Limb (tissue), 2 donors: ENCODE measurements at regions not wholly inside any gene's neighbourhood (a gene's known extent, or its start where the extent isn't known, plus 50 kb on each side); places are given as distances from the start of the nearest gene placed in this dataset.
A peak's percentile ranks its signal among the peaks of the same experiment; 100 is the strongest.

Experiments used
- DNase-seq, 2 donors: peaks; one replicate each; pipeline ENCODE4 v3.0.0-alpha.2; 2016; ENCODE audit errors: extremely low spot score in 2 of 2

DNA sequence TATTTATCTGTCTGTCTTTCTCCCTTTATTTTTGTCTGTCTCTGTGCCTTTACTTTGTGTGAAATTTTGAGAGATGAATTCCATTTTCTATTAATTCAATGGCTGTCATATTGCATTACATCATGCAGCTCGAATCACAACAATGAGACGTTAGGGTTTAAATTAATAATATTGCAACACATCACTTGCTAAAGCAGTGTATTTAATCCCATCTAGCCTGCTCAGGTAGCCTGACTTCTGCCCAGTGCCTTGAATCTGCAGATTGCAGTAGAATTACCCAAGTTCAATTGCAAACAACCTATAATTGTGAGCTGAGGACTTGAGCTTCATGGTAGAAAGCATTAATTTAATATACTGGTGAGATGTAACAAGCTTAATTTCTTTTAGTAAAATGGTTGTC, 235.7 kb upstream of the TSHZ2 start:
- no peak for DNase-seq

DNA sequence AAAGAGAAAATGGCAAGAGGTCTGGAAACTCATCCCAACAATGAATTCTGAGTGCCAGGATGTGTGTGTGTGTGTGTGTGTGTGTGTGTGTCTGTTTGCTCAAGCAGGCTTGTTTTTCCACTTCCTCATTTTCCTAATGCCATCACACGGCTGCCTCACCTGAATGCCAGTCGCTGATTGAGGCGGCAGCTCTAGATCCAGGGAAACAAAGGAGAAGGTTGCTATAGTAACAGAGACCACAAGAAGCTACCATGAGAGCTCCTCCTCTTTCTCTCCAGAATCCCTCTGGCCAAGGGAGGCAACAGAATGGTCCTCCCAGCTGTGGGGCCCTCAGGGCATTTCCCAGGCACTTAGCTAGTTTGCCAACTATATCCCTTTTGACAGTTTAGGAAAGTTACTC, 241.1 kb upstream of the TSHZ2 start:
- DNase-seq, result no peak

DNA sequence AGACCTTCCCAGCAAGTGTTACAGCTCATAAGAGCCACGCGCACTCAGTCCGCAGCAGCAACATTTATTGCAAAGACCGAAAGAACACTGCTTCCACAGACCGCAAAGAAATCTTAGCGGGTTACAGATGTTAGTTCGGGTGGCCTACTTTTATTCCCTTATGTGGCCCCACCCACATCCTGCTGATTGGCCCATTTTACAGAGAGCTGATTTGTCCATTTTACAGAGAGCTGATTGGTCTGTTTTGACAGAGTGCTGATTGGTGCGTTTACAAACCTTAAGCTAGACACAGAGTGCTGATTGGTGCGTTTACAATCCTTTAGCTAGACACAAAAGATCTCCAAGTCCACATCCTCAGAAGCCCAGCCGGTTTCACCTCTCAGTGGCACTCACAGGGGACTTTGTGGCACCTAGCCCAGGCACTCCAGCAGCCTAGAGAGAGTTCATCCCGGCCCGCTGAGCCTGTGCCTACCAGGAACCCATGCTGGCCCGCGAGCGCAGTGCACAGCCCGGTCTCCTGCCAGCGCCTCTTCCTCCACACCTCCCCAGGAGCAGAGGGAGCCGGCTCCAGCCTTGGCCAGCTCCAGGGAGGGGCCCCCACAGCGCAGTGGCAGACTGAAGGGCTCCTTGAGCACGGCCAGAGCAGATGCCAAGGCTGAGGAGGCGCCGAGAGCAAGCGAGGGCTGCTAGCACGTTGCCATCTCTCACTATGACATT, 244.3 kb upstream of the TSHZ2 start:
- no peak for DNase-seq

DNA sequence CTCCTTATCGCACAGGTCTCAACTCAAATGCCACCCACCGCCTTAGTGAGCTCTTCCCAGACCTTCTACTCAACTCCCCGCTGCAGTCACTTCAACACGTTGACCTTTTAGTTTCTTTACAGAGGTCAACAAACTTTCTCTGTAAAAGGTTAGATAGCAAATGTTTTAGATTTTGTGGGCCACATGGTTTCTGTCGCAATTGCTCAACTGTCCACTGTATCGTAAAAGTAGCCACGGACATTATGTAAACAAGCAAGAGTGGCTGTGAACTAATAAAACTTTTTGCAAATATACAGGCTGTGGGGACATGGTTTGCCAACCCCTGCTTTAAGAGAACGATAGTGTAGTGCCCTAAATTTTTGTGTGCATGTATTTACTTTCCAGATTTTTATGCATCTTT, 247.6 kb upstream of the TSHZ2 start:
- no peak for DNase-seq

DNA sequence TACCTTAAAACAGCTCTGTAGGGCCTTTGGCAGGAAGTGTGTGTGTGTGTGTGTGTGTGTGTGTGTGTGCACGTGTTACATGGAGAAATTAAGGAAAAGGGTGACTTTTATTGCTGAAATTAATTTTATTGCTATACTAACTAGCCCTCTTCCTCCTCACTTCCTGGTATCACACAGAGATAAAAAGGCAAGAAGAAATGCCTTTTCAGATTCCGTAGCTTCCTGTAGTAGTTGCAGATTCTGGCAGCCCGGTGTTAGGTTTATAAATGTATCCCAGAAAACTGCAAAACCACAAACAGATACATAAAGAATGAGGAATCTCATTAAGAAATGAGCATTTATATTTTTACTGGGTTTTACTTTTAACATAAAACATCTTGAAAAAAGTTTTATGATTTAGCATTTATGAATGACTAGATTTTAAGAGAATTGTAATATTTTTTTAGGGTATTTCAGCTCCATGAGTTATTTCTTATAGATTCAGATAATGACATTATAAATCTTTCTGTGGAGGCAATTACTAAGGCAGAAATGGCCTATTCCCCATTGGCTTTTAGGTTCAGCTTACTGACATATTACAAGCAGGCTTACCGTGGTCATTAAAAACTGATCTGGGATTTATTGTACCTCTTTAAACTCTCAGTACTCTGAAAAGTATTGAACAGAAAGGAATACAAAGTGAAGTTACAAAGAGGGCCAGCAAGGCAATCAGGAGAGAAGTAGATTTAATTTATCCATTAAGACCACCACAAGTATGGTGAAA, 249.1 kb upstream of the TSHZ2 start:
- DNase-seq, result peak in 1 of 2 donors; percentile 4

DNA sequence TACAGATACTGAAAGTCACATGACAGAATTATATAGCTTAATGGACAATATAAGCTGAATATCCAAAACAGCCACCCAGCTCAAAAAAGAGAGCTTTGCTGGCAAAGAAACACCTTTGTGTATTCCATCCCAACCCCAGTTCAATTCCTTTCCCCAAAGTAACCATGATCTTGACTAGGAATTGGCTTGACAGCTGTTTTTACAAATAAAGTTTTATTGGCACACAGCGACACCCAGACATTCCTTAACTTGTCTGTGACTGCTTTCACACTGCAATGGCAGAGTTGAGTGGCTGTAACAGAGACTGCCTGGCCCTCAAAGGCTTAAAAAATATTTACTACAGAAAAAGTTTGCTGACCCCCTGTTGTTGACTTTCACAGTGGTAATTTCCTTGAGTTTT, 264.0 kb upstream of the TSHZ2 start:
- DNase-seq, result no peak

DNA sequence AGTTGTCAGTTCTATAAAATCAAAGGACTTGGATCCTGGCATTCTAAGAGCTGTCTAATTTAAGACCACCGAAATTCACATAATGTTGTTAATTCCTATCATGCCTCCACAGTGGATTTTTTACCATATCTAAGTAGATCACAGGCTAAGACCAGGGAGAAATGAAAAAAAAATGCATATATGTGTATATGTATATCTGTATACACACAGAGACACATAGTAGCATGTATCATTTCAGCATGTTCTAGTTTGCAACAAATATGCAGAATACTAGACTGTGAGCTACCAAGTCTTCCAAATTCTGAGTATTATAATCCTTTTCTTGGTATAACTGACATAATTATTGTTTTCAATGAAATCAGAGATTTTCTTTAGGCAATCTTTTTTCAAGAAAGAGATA, 267.6 kb upstream of the TSHZ2 start:
- DNase-seq, result no peak

DNA sequence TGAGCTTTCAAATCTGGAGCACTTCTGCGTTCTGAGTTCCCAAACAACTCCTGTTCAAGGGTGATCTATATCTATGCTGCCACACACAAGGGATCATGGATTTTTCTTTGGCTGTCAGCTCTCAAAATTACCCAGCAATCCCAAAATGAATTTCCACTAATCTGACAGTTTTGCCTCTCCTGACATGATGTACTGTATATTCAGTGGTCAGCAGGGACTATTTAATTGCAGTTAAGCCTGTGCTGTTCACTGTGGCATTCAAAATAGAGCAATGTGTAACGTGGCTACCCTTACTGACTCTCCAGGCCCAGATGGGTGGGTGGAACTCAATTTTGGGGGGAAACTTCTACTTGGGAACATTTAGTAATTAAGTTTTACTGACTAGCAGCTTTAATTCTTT, 283.8 kb upstream of the TSHZ2 start:
- DNase-seq, result no peak

DNA sequence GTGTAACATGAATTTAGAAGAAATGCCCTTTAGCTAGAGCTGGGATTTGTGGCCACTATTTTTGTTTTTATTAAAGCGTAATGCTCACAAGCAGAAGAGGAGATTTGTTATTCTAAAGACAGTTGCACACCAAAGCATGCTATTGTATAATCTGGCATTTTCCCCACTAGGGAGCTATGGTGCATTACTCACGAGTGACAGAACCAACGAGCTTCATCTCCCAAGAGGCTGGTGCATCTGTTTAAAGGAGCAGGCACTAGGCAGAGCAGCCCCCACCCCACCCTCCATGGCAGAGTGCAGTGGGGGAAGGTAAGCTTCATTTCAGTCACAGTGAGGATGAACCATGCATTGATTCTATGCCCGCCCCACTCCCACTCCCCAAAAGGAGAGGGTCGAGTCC, 287.3 kb upstream of the TSHZ2 start:
- no peak for DNase-seq

DNA sequence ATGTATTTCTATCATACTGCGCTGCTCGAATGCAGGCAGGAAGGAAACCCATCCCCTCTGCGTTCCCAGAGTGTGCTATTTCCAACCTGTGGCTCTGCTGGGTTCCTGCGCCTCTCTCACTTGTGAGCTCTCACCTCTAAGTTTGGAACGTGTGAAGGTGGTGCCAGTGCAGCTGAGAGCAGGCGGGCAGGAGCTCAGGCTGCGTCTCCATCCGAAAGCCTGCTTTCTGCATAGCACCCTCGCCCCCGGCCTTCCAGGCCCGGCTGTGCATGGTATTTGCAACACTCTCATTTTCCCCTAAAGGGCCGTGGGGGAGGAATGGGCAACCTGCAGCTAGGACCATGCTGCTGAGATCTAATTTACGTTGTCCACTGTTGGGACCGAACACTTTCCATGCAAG, 288.0 kb upstream of the TSHZ2 start:
- DNase-seq, result no peak

DNA sequence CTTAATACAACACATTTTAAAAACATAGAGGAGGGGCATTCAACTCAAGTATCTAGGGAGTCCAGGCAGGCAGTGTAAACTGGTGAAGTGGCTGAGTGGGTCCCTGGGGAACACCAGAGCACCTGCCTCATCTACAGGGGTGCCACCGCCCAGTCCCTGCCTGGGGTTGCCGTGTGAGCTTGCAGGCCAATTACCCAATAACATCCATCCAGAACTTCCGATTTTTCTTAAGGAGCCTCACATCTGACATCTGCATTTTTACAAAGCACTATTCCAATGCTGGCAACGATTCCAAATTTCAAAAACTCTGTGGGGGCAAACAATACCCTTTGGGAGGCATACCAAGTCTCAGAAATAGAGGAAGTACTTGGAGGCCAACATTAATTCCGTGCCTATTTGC, 288.4 kb upstream of the TSHZ2 start:
- DNase-seq, result no peak

DNA sequence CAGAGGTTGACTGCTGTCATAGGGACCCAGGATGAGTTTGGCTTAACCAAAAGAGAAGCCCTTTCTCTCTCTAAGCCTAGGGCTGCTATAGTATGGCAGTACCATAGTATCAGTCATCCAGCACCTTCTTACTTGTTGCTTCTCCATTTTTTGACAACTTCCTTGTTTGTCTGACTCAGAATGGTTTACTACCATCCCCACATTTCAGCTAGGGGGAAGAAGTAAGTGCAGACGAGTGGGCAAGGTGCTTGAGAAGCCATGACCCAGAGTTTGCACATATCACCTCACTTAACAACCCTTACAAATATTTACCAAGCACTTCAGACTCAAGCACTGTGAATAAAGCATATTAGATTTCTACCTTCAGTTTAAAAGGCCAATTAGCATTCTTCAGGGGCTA, 289.9 kb upstream of the TSHZ2 start:
- DNase-seq, result no peak

DNA sequence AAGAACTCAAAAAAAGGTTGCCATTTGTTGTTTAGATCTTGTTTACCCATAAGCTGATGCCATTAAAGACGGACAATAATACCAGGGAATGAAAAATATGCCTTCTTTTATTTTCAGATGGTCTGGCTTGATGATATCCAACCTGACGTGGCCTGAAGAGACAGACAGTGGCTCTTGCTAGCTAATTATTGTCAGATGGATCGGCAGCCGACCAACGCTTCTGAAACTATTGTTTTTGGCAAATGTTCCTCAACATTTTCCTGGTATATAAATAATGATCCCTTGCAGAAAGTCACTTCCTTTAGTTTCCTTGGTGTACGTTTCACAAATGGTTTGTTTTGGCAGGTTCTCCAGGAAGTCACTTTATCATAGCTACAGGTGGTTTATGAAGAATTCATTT, 290.9 kb upstream of the TSHZ2 start:
- no peak for DNase-seq

DNA sequence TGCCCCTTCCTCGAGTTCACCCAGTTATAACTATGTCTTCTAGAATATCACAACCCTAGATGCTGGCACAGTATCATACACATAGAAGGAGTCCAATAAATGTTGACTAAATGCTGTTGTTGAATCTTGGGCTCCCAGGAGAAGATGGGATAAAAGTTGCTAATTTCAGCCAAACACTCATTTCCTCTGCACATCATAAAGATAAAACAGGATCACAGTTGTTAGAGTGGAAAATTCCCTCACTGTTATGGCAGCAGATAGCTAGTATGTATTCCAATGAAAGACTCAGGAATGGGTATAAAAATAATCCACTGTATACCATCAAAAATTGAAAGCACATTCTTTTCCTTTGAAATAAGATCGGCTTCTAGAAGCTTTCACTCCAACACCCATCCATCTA, 294.9 kb upstream of the TSHZ2 start:
- no peak for DNase-seq

DNA sequence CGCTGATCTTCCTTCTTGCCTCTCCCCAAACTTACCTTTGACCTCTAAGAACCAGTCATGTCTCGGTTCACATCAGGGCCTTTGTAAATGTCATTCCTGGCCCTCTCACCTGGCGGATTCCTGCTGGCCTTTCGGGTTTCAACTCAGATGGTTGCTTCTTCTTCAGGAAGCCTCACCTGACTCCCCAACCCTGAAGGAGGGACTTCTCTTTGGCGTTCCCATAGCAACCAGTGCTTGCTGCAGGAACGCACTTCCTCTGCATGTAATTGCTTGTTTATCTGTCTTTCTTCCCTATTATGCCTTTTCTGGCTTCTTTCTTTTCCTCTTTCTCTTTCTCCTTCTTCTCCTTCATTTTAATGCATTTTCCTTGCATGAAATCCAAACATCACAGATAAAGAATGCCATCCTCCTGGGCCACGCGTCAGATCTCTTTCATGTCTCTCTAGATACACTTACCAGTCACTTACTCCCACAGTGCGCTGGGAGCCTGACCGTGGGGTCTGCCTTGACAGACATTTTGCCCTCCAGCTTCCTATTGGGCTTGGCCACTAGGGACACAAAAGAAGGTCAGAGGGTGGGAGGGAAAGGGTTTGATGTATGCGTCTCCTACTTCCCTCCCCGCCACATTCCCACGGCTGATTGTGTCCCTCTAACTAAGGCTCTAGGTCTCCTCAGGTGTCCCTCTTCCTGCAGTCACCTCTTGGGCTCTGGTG, 295.7 kb upstream of the TSHZ2 start:
- DNase-seq, result no peak

DNA sequence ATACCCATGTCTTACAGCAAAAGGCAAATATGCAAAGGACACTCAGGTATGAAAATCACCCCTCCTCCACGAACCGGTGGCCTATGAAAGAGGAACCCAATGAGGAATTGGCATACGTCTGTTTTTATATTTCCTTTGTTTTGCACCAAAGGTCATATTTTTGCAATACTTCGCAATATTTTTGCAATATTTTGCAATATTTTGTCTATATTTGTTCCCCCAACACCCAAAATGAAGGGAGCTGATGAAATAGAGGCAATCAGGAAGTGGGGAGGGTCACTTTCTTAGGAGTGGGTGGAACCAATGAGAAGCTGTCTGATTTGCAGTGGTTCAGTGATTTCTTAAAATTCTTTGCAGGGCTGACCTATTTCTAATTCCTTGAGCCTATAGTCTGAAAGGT, 296.8 kb upstream of the TSHZ2 start:
- DNase-seq, result no peak

DNA sequence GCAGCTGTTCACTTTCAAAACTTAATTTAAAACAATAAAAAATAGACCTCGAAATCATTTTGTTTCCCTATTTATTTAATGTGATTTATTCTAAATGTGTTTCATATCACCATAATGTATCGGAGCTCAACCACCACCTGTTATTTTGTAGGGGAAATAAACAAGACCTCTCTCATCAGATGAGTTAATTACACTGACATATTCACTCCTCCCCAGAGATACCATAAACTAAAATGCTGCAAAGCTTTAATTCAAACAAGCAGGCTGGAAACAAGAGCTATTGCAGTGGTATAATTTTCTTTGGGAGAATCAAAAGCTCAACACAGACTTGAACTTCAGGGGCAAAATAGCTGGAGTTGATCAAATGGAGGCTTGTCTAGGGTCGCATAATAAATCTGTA, 303.5 kb upstream of the TSHZ2 start:
- DNase-seq, result no peak

DNA sequence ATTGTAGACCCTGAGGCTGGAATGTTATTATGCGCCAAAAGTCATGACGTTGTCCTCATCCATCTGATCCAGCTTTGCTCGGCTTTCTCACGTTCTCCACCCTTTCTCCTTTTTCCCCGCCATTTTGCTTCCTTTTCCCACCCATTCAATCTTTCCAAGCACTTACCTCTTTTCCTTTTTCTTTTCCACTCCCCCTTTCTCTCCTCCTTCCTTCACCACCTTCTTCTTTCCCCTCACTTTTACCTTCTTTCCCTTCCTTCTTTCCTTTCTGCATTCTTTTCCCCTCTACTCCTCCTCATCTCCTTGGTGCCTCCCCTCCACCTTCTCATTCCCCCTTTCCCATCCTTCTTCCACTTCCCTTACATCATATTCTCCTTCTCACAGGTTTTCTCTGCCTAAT, 304.8 kb upstream of the TSHZ2 start:
- no peak for DNase-seq

DNA sequence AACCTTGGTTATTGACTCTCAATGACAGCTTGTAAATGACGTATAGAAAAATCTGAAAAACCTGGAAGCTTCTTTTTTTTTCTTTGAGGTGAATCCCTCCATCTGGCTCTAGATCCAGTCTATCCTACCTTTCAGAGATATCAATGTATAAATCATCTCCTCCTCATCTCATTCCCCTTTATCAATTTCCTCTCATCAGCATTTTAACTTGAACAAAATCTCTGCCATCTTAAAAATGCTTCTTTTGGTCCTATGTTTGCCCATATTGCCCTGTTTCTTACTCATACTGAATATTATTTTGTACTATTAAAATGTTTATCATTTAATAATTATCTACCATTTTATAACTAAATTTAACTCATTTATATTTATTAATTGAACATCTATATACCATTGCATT, 306.7 kb upstream of the TSHZ2 start:
- DNase-seq, result no peak

DNA sequence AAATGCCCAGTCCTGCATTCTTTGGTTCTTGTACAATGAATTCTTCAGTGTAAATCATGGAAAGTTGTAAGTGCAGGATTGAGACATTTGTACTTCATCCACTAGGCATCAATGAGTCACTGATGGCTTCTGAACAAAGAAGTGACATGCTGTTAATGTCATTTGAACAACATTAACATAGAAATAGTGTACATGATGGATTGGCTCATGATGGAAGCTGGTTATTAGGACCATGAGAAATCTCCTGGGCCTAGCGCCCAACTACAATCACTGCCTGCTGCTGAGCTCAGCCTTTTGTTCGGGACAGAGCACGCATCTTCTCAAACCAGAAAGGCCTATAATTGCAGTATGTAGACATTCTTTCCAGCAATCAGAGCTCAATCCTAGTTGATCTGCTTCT, 316.8 kb upstream of the TSHZ2 start:
- no peak for DNase-seq

DNA sequence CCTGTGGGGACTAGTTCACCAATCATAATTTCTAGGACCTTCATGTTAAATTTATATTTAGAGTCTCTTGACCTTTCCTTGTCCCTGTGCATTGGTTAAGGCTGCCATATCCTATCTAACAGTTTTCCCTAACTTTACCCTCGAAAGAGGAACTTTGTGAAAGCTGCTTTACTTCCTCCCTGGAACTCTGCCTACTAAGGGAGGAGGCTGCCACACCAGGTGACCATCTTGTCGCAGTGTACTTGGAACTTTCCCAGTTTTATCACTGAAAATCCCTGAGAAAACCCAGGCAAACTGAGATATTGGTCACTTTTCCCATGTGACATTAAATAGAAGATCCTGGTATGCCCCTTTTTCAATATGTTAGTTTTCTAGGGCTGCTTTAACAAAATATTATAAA, 317.6 kb upstream of the TSHZ2 start:
- no peak for DNase-seq

DNA sequence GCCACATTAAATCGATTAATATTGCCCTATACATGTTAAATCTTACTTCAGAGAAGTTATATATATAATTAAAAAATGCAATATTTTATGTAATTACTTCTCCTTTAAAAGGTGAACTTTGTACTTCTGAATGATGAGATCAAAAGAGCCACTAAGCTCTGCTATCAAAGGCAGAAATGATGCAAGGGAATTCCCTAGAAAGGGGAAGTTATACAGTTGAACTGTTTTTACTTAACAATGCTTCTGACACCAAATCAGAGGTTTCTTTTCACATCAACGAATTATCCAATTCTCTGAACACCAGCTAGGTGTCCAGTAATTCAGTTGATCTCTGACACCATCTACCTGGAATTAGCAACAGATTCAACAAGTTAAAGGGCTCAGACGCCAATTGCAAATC, 319.9 kb upstream of the TSHZ2 start:
- no peak for DNase-seq

DNA sequence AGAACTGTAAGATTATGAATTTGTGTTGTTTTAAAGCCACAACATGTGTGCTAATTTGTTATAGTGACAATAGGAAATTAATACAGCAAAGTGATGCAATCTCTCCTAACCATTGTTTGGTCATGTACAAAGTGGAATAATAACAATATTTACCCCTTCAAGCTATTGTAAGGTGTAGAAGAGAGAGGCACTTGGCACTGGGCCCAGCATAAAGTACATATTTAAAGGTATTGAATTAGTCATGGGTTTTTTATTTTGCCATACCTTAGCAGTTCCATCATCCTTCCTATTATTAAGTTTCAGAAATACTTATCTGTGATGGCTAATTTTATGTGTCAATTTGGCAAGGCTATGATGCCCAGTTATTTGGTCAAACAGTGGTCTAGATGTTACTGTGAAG, 322.4 kb upstream of the TSHZ2 start:
- no peak for DNase-seq
